ENCODE measurements at regions not wholly inside any gene's neighbourhood (a gene's known extent, or its start where the extent isn't known, plus 50 kb on each side); places are given as distances from the start of the nearest gene placed in this dataset.

GRCh38 chrX:43589735-43590134, 66.4 kb upstream of the MAOA start:
- no peak for DNase-seq

GRCh38 chrX:43590150-43590549, 65.9 kb upstream of the MAOA start:
- DNase-seq = no peak

DNA sequence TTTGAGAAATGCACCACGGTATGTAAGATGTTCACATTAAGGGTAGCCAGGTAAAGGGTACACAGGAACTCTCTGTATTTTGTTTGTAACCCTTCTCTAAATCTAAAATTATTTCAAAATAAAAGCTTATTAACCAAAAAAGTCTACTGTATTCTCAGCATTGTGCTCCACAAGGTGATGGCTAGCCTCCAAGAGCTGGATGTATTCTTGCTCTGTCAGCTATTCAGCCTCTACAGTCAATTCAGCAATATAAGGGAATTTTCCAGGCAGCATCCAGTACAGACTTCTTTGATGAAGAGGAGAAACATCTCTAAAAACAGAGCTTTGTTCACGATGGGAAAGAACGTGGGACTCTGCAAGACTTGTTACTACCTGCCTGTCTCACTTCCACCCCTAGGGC, 63.5 kb upstream of the MAOA start:
- no peak for DNase-seq

- DNase-seq = no peak
These were observed 60.2 kb upstream of the MAOA start for GRCh38 chrX:43595931-43596330.

DNA sequence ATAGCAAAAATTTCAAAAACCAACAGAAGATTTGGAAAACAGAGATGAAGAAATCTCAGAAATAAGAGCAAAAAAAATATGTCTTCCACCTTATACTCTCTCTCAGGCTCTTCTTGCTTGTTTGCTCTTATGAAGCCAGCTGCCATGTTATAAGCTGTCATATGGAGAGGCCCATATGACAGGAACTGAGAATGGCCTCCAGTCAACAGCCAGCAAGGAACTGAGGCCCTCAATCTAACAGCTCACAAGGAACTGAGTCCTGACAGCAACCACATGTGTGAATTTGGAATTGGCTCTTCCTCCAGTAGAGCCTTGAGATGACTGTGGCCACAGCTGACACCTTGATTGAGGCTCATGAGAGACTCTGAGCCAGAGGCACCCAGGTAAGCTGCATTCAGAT, 51.3 kb upstream of the MAOA start:
- DNase-seq = no peak

DNA sequence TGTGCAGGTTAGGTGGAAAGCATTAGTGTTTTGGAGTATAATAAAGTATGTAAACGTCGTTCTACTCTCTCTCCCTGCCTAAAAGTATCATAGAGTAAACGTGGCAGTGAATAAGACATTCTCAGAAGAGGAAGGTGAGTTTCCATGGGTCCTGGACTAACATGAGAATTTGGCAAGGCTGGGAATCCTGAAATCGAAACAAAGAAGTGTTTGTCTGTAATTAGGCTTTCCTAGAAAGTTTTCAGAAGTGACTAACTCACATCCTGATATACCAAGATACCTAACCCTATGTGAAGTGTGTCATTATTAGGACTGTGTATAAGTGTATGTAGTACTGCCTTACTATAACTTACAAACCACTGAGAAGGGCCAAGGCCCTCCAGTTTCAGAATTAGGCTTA, 50.7 kb upstream of the MAOA start:
- no peak for DNase-seq

All from dermis blood vessel endothelial cell (primary cell).